ENCODE measurements at regions not wholly inside any gene's neighbourhood (a gene's known extent, or its start where the extent isn't known, plus 50 kb on each side); places are given as distances from the start of the nearest gene placed in this dataset.
A peak's percentile ranks its signal among the peaks of the same experiment; 100 is the strongest.
"Not testable (repeated sequence)": the region's sequence is repeated elsewhere in the genome, so short reads cannot be mapped to it uniquely, and the experiment has no call there.

DNA sequence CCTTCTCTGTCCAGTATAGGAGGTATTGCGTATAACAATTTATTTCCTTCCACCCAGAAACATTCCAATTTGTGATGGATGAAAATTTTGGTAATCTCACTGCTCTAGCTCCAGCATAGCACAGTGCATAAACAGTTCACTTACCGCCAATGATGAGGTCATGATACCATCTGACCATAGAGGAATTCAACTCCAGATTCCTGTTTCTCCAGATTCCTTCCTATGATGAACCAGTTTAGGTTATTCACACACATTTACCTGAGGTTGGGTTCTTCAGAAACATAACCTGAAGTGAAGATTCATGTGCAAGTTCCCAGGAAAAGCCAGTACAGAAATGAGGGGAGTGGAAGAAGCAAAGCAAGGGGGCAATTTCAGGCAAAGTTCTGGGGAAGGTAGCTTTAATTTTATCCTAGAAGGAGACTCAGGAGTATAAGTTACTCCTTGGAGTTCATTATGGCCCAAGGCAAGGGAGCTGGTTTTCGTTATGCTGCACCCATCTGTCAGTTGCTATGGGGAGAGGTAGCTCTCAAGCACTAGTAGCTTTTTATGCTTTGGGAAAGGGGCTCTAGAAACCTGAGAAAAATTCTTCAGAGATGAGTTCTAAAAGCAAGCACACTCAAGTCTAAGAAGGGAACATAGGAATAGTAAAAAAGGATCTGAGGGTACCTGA is 121.6 kb downstream of the CASP12 start:
- no peak for DNase-seq

DNA sequence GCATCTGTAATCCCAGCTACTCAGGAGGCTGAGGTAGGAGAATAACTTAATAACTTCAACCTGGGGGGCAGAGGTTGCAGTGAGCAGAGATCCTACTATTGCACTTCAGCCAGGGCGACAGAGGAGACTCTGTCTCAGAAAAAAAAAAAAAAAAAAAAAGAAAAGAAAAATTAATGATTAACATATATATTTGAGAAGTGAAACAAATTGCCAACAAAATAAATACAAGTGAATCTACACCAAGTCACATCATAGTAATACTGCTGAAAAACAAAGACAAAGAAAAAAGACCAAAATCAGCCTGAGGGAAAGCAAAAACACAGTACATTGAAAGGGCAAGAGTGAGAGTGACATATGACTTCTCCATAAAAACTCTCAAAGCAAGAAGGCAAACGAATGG is 123.7 kb downstream of the CASP12 start:
- DNase-seq = no peak

DNA sequence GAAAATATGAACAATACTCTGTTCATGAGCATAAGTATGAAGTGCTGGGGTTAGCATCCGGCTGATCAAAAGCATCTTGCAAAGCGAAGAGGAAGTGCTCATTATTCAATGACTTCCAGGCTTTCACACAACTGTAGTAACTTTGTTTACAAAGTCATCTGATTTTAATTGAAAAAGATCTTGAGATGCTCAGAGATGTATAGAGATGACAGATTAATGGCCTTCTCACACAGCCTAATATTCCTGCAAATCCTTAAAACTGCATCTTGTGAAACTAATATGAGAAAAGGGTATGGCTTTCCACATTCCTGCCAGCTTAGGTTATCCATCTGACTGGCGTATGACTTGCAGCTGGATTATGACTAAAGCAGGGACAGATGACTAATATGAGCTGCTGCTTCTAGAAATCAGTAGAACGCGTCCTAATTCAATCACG is 125.4 kb downstream of the CASP12 start:
- DNase-seq = peak in 1 of 51 donors; percentile 7

DNA sequence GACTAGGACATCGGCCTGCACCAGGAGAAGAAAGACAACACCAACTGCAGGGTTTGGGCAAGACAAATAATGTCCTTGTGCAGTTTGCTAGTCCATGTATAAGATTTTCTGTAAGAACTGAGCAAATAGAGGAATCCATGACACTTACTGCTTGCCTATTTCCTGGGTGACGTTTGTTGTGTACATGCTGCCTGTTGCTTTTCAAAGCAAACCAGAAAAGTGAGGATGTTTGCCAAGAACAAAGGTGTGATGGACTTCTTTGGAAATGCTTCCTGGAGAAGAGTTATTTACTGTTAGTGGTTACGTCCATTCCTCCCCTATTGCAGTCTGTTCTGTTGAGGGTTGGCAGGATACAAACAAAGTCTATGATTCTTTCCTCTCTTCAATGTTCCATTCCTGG is 126.5 kb downstream of the CASP12 start:
- DNase-seq = no peak

DNA sequence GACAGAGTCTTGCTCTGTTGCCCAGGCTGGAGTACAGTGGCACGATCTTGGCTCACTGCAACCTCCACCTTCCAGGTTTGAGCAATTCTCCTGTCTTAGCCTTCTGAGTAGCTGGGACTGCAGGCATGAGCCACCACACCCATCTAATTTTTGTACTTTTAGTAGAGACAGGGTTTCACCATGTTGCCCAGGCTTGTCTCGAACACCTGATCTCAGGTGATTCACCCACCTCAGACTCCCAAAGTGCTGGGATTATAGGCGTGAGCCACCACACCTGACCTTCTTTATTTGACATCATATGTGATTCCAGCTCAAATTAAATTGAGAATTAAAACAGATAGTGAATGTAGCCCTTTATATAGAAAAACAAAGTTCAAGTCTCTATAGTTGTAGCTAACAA is 127.2 kb downstream of the CASP12 start:
- DNase-seq = not testable (repeated sequence)

DNA sequence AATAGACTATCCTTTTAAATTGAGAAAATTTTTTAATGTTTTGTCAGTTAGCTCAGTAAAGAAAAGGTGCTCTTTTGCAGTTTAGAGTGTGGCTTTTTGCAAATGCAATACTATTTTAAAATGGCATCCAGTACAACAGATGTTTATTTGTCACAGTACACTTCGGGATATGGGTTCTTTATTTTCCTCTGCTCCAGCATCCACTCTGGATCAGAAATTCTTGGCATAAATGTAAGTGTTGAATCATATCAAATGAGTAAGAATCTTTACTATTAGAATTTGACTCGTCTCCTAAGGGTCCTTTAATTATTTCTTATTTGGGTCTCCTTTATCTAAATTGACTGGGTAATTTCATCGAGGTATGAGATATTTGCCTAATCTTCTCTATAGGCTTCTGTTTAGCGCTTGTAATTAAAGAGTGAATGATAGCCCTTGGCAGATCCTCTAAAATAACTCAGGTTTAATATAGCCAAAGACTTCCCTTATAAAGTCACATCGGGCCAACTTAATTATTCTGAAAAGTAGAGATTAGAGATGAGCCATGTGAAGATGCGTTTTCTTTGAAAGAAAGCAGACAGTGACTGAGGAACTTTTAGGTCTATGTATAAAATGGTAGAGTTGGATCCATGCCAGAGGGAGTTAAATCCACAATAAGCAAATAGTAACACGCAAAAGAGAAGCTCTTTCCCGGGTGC is 132.7 kb downstream of the CASP12 start:
- DNase-seq = no peak

DNA sequence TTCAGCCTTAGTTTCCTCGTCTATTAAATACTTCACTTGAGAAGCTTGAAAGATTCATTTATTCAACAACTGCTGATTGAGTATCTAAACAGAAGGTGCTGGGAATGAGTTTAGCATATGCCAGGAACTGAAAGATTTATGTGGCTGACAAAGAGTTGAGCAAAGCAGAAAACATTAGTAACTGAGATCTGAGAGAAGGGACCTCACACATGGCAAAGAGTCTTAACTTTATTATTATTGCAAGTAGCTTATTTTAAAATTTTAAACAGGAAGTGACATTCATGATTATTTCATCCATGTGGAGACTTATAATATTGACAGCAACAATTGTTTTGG is 133.6 kb downstream of the CASP12 start:
- no peak for DNase-seq

DNA sequence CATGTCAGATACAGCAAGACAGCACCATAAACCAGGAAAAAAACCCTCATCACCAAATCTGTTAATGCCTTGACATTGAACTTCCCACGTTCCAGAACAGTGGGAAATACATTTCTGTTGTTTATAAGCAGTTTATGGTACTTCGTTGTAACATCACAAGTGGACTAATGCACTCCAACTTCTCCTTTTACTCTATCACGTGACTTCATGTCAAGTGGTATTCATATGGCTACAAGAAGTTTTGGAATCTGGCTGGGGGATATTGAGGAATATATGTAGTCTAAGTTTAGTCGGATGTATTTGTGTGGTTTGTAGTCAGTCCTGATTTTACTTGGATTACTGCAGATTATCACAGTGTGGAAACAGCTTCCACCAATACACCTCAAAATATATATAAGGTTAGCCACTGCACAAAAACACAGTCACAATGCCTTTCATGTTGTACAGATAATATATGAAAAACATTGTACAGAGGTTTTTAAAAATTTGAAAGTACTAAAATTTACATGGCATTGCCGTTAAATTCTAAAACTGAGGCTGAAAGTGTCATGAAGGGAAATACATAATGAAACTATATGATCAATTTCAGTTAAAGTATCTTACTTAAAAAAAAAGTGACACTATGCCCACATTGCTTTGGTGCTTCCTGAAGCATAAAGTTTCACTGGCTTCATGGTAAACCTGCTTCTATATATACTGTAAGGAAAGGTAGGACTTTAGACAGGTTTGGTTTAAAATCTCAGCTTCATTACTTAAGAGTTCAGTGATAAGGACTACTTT is 134.1 kb downstream of the CASP12 start:
- no peak for DNase-seq

DNA sequence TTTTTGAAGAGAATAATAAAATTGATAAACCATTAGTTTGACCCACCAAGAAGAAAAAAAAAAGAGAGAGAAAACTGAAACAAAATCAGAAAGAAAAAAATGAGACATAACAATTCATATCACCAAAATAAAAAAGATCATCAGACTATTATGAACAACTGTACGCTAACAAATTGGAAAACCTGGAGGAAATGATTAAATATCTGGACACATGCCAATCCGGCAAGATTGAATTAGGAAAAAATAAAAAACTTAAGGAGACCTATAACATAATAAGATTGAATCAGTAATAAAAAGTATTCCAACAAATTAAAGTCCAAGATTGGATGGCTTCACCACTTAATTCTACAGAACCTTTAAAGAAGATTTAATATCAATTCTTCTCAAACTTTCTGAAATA is 136.7 kb downstream of the CASP12 start:
- no peak for DNase-seq

DNA sequence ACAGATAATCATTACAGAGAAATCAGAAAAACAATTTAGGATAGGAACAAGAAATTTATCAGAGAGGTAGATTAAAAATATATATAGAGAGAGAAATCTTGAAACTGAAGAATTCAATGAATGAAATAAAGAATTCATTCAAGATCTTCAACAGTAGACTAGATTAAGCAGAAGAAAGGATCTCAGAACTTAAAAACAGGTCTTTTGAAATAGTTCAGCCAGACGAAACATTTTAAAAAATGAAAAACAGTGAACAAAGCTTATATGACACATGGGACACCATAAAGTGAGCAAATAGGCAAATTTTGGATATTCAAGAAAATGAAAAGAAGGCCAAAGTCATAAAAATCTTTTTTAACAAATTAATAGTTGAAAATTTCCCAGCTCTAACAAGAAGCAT is 138.8 kb downstream of the CASP12 start:
- no peak for DNase-seq

DNA sequence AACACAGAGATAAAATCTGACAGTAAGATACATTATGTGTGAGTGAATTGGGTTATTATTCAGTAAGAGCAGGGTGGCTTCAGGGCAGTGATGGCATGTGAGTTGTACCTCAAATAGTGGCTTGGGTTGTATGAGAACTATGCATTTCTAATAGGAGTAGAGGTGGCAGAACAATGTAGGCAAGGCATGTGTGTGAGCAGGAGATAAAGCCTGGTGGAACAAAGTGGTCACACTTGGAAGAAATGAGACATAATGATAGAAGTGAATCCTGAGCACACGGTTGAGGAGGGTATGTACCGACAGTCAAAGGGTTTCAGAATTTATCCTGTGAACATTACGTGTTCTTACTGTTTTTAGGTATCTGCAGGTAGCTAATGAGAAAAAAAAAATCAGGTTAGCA is 159.3 kb downstream of the CASP12 start:
- no peak for DNase-seq

DNA sequence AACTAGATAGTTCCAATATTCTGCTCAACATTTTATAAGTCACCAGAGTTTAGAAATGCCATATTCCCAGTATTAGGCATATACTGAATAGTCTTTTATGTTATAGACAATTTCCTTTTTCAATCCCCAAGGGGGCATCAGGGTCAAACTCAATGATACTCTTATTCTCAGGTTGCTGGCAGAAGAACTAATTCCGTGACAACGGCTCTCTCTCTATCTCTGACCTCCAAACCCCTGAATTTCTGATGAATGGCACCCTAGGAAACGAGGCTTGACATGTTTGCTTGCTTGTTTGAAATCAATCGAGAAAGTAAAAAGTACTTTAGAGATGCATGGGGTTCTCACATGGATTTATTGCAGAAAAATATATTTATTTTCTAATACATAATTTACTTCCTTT is 160.1 kb downstream of the CASP12 start:
- no peak for DNase-seq

DNA sequence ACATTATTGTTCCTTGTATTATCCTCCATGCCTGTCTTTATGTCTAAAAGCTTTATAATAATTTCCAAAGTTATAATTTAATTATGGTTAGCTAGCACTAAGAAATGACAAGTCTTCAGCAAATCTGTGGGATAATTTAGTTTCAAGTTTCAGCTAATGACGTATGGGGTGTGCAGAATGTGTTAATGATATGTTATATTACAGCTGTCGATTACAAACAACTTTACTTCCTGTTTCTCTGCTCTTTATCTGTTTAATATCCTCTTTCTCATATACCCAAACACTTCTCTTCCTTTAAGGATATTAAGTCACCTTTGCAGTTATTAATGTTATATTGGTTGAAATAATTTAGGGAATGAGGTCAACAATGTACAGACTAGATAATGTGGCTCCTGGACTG is 161.8 kb downstream of the CASP12 start:
- DNase-seq = no peak

DNA sequence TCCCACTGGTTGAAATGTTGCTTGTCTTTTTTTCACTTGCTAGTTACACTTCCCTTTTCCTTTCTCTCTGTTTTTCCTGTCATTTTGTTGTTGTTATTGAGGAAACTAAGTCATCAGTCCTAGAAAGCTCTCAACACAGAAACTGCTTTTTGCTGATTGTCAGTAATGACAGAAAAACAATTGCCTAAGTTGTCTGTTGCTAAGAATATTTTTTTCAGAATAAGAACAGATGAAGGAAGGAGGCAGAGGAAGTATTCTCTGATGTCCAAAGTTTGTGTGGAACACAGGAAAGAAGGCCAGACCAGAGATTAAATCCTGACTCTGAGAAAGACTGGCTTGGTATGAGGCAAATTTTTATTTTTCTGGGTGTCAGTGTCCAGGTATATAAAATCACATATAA is 163.3 kb downstream of the CASP12 start:
- no peak for DNase-seq

DNA sequence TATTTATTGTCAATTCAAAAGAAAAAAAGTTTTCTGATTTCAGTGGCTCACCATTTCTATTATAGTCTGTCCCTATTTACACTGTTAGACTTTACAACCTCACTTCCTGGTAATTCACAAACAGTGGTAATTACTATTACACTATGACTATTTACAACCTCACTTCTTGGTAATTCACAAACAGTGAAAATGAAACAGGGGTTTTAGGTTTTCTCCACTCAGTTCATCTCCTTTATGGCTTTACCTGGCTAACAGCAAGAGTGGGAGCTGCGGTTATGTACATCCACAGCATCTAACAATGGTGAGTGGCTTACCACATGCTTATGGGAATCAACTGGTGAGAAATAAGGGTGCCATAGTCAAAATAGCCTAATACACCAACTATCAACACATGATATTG is 166.4 kb downstream of the CASP12 start:
- DNase-seq = no peak

DNA sequence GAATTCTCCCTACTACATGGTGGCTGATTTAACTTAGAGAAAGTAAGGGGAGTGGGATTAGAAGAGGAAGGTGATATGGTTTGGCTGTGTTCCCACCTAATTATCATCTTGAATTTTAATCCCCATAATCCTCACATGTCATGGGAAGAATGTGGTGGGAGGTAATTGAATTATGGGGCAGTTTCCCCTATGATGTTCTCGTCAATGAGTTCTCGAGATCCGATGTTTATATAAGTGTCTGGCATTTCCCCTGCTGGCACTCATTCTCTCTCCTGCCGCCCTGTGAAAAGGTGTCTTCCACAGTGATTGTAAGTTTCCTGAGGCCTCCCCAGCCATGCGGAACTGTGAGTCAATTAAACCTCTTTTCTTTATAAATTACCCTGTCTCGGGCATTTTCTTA is 169.3 kb downstream of the CASP12 start:
- no peak for DNase-seq

DNA sequence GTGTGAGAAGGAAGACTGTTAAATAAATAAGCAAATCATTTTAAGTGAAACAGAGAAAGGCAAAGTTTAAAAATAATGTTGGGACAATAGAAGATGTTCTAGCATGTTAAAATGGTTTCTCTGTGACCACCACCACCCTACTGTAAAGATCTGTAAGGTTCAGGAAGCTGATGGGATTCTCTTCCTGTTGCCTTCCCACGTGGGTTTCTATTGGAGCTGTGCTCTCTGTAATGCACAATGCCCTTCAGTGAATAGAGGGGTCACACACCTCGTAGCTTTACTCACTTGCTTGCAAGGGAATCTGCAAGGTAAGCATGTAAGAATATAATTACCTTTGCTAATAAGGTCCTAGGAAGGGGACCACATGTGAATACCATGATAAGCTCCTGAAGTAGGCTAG is 170.5 kb downstream of the CASP12 start:
- DNase-seq = no peak

DNA sequence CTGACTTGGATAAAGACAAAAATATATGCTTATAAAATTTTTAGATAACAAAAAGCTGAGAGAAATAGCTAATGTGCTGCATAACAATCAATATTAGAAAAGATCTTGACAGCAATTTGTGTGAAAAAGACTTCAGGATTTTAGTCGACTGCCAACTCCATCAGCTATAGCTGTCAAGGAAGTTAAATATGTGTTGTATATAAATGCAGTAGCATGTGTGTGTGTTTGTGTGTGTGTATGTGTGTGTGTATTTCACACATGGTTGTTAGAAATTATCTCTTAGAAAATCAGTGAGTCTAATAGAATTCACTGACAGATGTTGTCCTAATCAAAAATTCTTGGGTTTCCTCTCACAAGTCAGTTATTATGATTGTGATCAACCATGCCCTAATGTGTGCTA is 171.2 kb downstream of the CASP12 start:
- DNase-seq = no peak

DNA sequence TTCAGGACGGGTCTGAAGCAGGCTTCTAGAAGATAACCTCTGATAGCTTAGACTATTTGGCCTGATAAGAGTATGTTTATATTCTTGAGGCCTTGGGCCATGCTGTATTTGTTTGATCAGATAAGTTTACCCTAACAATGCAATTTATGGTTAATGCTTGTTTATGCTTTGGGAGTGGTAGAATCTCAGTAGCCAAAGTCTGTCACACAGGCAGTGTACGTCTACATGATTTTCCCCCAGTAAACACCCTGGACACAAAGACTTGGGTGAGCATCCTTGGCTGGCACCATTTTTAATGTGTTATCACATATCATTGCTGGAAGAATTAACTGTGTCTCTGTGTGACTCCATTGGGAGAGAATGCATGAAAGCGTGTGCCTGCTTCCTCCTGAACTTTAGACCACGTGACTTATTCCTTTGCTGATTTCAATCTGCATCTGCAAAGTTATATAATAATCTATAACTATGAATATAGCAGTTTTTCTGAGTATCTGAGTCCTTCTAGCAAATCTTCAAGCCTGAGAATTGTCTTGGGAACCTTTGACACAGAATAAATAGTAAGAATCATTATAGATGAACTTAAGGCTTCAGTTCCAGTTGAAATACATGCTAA is 172.4 kb downstream of the CASP12 start:
- no peak for DNase-seq

DNA sequence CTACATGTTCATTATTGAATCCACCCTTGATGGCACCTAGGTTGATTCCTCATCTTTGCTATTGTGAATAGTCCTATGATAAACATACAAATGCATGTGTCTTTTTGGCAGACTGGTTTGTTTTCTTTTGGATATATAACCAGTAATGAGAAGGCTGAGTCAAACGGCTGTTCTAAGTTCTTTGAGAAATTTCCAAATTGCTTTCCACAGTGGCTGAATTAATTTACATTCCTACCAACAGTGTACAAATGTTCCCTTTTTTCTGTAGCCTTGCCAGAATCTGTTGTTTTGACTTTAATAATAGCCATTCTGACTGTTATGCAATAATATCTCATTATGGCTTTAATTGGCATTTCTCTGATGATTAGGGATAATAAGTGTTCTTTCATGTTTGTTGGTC is 184.9 kb downstream of the CASP12 start:
- DNase-seq = no peak

DNA sequence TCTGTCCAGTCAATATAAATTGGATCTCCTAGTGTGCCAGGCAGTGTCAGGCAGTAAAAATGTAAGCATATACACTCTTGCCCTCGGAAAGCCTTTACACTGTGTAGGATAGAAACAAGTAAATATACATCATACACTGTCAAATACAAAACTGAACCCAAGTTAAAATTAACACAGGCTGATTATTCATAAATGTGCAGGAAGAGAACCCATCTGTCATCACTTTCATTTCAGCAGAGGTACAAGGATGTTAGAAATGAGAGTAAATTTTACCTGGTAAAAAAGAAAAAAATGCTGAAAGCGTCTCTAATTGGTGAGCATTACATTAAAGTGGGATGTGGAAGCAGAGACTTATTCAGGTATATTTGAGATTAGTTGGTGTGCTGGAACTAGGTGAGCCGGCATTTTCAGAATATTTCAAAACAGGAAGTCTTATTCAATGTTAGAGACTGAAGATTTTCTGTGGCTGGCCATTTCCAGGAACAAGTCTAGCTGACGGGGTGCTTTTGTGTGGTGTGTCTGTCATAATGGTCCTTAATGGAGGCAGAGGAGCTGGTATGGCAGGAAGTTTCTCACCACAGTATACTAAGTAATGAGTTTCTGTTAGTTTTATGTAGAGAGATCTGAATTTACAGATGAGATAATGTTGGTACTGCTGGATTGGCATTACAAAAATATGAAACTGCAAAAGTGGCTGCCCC is 192.6 kb downstream of the CASP12 start:
- no peak for DNase-seq

DNA sequence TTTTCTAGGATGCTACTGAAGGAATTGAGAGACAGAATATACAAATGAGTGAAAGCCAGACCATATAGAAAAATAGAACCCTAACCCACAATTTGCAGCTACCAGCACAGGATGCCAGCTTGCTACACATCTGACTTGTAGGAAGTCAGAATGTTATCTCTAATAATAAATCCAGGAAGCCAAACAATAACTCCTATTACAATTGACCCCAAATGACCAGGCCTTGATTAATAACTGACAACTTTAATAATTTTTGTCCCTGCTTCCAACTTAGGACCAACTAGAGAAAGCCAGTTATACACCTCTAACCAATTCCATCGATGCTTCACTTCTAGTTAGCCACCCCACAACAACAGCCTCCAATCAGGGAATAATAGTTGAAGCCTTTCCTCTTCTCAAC is 193.4 kb downstream of the CASP12 start:
- no peak for DNase-seq

Measured in hypothalamus (tissue), 51 donors.